GM23338 (cell line): ENCODE measurements at regions not wholly inside any gene's neighbourhood (a gene's known extent, or its start where the extent isn't known, plus 50 kb on each side); places are given as distances from the start of the nearest gene placed in this dataset.

Experiments
- ATAC-seq: fragments of 200-7000 bp; cut with Tn5 transposase; 3 replicates; pipeline ENCODE4 v1.9.1; 2020
- DNase-seq: peaks from one replicate; pipeline ENCODE4 v3.0.0-alpha.2; 2015; ENCODE audit warnings: low spot score
- H2AFZ ChIP-seq: fragments of 200-600 bp; sonication (generic); 2 replicates; pipeline ENCODE4 v1.8.0; 2016; ENCODE audit warnings: antibody characterized with exemption, mild to moderate bottlenecking, moderate library complexity
- H3F3A ChIP-seq: fragments of 200-600 bp; sonication (generic); replicated peaks from 2 replicates; pipeline ENCODE4 v1.8.0; 2017; ENCODE audit warnings: antibody characterized with exemption, mixed run types, low read depth
- H3K27ac ChIP-seq: fragments of 200-600 bp; sonication (generic); 2 replicates; pipeline ENCODE4 v1.6.1; 2016; ENCODE audit warnings: low read depth
- H3K27me3 ChIP-seq: fragments of 200-600 bp; sonication (generic); 2 replicates; pipeline ENCODE4 v1.8.0; 2016; ENCODE audit warnings: mild to moderate bottlenecking, mixed run types, moderate library complexity; ENCODE audit not compliant: insufficient read depth
- H3K36me3 ChIP-seq: fragments of 200-600 bp; sonication (generic); 2 replicates; pipeline ENCODE4 v1.8.0; 2016; ENCODE audit warnings: mild to moderate bottlenecking; ENCODE audit not compliant: insufficient read depth
- H3K4me1 ChIP-seq: fragments of 200-600 bp; sonication (generic); 2 replicates; pipeline ENCODE4 v1.8.0; 2016; ENCODE audit warnings: mild to moderate bottlenecking, moderate library complexity; ENCODE audit not compliant: insufficient read depth
- H3K4me2 ChIP-seq: fragments of 200-600 bp; sonication (generic); 2 replicates; pipeline ENCODE4 v1.7.1; 2017; ENCODE audit warnings: mixed run types
- H3K4me3 ChIP-seq: fragments of 200-600 bp; sonication (generic); 2 replicates; pipeline ENCODE4 v1.6.1; 2016; ENCODE audit warnings: mixed run types
- H3K79me2 ChIP-seq: fragments of 200-600 bp; sonication (generic); replicated peaks from 2 replicates; pipeline ENCODE4 v1.8.0; 2017; ENCODE audit warnings: mild to moderate bottlenecking; ENCODE audit not compliant: insufficient read depth
- H3K9me2 ChIP-seq: fragments of 200-600 bp; sonication (generic); 2 replicates; pipeline ENCODE4 v1.8.0; 2017; ENCODE audit not compliant: insufficient read depth
- H4K20me1 ChIP-seq: fragments of 200-600 bp; sonication (generic); replicated peaks from 2 replicates; pipeline ENCODE4 v1.8.0; 2017; ENCODE audit warnings: mild to moderate bottlenecking; ENCODE audit not compliant: insufficient read depth
- H3K27ac Mint-ChIP-seq: 2 replicates; pipeline ENCODE4 v1.8.0; 2020; ENCODE audit warnings: inconsistent platforms, mild to moderate bottlenecking, moderate library complexity, mixed read lengths
- H3K27me3 Mint-ChIP-seq: 3 replicates; pipeline ENCODE4 v1.8.0; 2022; ENCODE audit warnings: low read depth, mild to moderate bottlenecking, moderate library complexity, mixed read lengths, inconsistent platforms; ENCODE audit not compliant: insufficient read depth, poor library complexity
- H3K36me3 Mint-ChIP-seq: 3 replicates; pipeline ENCODE4 v1.8.0; 2021; ENCODE audit warnings: low read depth, mild to moderate bottlenecking, inconsistent platforms, moderate library complexity, mixed read lengths
- H3K4me1 Mint-ChIP-seq: 3 replicates; pipeline ENCODE4 v1.8.0; 2020; ENCODE audit warnings: mild to moderate bottlenecking, inconsistent platforms, mixed read lengths
- H3K4me3 Mint-ChIP-seq: 3 replicates; pipeline ENCODE4 v1.8.0; 2021; ENCODE audit warnings: moderate library complexity, mild to moderate bottlenecking, inconsistent platforms, mixed read lengths
- H3K9me3 Mint-ChIP-seq: 3 replicates; pipeline ENCODE4 v1.8.0; 2020; ENCODE audit warnings: moderate library complexity, mild to moderate bottlenecking, inconsistent platforms, mixed read lengths
- CREB1 ChIP-seq: fragments of 250-450 bp; sonication (Bioruptor Pico); IDR thresholded peaks from 2 replicates; pipeline ENCODE4 v1.5.0; 2020; ENCODE audit warnings: low read depth, mild to moderate bottlenecking, moderate library complexity
- EZH2phosphoT487 ChIP-seq: fragments of 200-600 bp; sonication (generic); IDR thresholded peaks from one replicate; pipeline ENCODE4 v1.8.1; 2018; ENCODE audit warnings: antibody characterized with exemption; ENCODE audit not compliant: unreplicated experiment
- JUNB ChIP-seq: IDR thresholded peaks from one replicate; pipeline ENCODE4 v1.6.1; 2016; ENCODE audit warnings: antibody characterized with exemption; ENCODE audit not compliant: unreplicated experiment
- POLR2AphosphoS5 ChIP-seq: IDR thresholded peaks from 2 replicates; pipeline ENCODE4 v1.6.1; 2016; ENCODE audit warnings: antibody characterized with exemption, low read depth
- REST ChIP-seq: IDR thresholded peaks from one replicate; pipeline ENCODE4 v1.6.1; 2018; ENCODE audit warnings: antibody characterized with exemption; ENCODE audit not compliant: unreplicated experiment
- STAT1 ChIP-seq: IDR thresholded peaks from one replicate; pipeline ENCODE4 v1.6.1; 2016; ENCODE audit warnings: antibody characterized with exemption; ENCODE audit not compliant: unreplicated experiment
- ZNF331 ChIP-seq: fragments of 250-450 bp; sonication (Bioruptor Pico); IDR thresholded peaks from 2 replicates; pipeline ENCODE4 v1.5.0; 2020; ENCODE audit warnings: low read depth, mild to moderate bottlenecking, moderate library complexity
- ZNF462 ChIP-seq: fragments of 250-450 bp; sonication (Bioruptor Pico); IDR thresholded peaks from 2 replicates; pipeline ENCODE4 v1.5.0; 2020; ENCODE audit warnings: mild to moderate bottlenecking, moderate library complexity

DNA sequence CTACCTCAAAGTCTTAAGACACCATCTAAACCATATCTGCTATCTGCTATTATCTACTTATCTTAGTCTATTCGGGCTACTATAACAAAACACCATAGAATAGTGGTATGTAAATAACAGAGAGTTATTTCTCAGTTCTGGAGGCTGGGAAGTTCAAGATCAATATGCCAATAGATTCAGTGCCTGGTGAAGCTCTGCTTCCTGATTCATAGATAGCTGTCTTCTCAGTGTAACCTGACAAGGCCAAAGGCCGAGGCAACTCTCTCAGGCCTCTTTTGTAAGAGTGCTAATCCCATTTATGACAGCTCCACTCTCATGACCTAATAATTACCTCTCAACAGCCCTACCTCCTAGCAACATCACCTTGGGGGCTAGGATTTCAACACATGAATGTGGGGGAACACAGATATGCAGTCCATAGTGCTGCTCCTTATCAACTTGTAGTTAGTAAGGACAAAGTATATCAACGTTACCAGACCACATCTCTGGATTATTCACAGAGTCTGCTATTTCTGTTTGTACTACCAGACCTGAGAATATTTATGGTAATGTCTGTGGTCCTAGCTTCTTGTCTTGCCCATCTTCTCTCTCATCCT is 297.8 kb downstream of the FOXG1 start (continued):
- no peak for TF ChIP-seq ZNF462
- no peak for TF ChIP-seq CREB1 (CRISPR knock-in tag)
- TF ChIP-seq POLR2AphosphoS5: no peak
- no peak for TF ChIP-seq STAT1
- no peak for TF ChIP-seq JUNB
- no peak for TF ChIP-seq EZH2phosphoT487

DNA sequence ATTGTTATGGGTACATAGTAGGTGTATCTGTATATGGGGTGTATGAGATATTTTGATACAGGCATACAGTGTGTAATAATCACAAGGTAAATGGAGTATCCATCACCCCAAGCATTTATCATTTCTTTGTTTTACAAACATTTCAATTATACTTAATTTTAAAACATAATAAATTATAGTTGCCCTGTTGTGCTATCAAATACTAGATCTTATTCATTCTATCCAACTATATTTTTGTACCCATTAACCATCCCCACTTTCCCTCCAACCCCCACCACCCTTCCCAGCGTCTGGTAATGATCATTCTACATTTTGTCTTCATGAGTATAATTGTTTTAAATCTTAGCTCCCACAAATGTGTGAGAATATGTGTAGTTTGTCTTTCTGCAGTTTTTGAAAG is 302.6 kb downstream of the FOXG1 start:
- no peaks in the 10 kb centered on the region for H3K27me3 ChIP-seq
- ATAC-seq: no peak
- no peak overlapping the region for H2AFZ ChIP-seq
- no peak overlapping the region for H3K4me3 Mint-ChIP-seq
- H3K36me3 ChIP-seq: no peaks in the 10 kb centered on the region
- no peak overlapping the region for H3K27ac Mint-ChIP-seq
- H3K4me1 Mint-ChIP-seq: no peaks in the 10 kb centered on the region
- no peaks in the 10 kb centered on the region for H3K79me2 ChIP-seq
- no peaks in the 10 kb centered on the region for H3K4me1 ChIP-seq
- H3F3A ChIP-seq: no peaks in the 10 kb centered on the region
- H3K27ac ChIP-seq: no peak overlapping the region
- no peak overlapping the region for H3K4me2 ChIP-seq
- H3K27me3 Mint-ChIP-seq: peaks cover 5% of the 10 kb centered on the region
- no peak for DNase-seq
- no peaks in the 10 kb centered on the region for H4K20me1 ChIP-seq
- H3K36me3 Mint-ChIP-seq: no peaks in the 10 kb centered on the region; the same call in 2 of the 3 replicates
- H3K4me3 ChIP-seq: no peak overlapping the region
- H3K9me2 ChIP-seq: 0 out of 2 replicates have a peak, but pooled peaks cover 7% of the 10 kb centered on the region
- H3K9me3 Mint-ChIP-seq: no peaks in the 10 kb centered on the region
- TF ChIP-seq REST: no peak
- TF ChIP-seq STAT1: no peak
- no peak for TF ChIP-seq ZNF331
